HEK293 (cell line): ENCODE measurements at regions not wholly inside any gene's neighbourhood (a gene's known extent, or its start where the extent isn't known, plus 50 kb on each side); places are given as distances from the start of the nearest gene placed in this dataset.
A peak's percentile ranks its signal among the peaks of the same experiment; 100 is the strongest.

ENCODE experiments used
- CTCF ChIA-PET: fragments of 350-600 bp; formaldehyde crosslinking; extraction: SDS; loops from one replicate; lab custom pipeline; 2021; ENCODE audit warnings: antibody characterized with exemption; lab: Yijun Ruan, JAX
- POLR2A ChIA-PET: fragments of 300-600 bp; formaldehyde crosslinking; extraction: SDS; loops from one replicate; lab custom pipeline; 2020; ENCODE audit warnings: antibody characterized with exemption, inconsistent platforms; lab: Yijun Ruan, JAX
- H3K27ac ChIP-seq: fragments of 200-500 bp; sonication (Bioruptor generic); 2 replicates; pipeline ENCODE4 v1.5.1; 2014; ENCODE audit warnings: low read depth, low read length, control low read depth, inconsistent platforms; ENCODE audit errors: extremely low read depth
- H3K36me3 ChIP-seq, 2 experiments: fragments of 200-500 bp in 1 of 2; sonication (Bioruptor generic) in 1 of 2; 1 replicate in 1 of 2; 2 replicates in 1 of 2; pipeline ENCODE4 v1.5.1; 2014 to 2017; ENCODE audit warnings: inconsistent platforms in 2 of 2, low read length in 2 of 2; ENCODE audit not compliant: control insufficient read depth in 2 of 2, insufficient read depth in 1 of 2
- H3K4me1 ChIP-seq: fragments of 200-500 bp; sonication (Bioruptor generic); 2 replicates; pipeline ENCODE4 v1.5.1; 2014; ENCODE audit warnings: mild to moderate bottlenecking, low read length, inconsistent platforms; ENCODE audit not compliant: control insufficient read depth, insufficient read depth
- H3K4me3 ChIP-seq: 2 replicates; pipeline ENCODE4 v1.5.1; 2011; ENCODE audit warnings: low read depth, mild to moderate bottlenecking, control low read depth, low read length, moderate library complexity
- H3K9me3 ChIP-seq: fragments of 200-500 bp; sonication (Bioruptor generic); 2 replicates; pipeline ENCODE4 v1.5.1; 2014; ENCODE audit warnings: low read depth, low read length, inconsistent platforms; ENCODE audit not compliant: control insufficient read depth, insufficient read depth
- GLI2 ChIP-seq: fragments of 450-650 bp; formaldehyde crosslinking; IDR thresholded peaks from 2 replicates; pipeline ENCODE4; 2017; ENCODE audit warnings: missing biosample characterization, missing genetic modification characterization, low read depth, borderline replicate concordance
- GLIS2 ChIP-seq: fragments of 450-650 bp; formaldehyde crosslinking; IDR thresholded peaks from 2 replicates; pipeline ENCODE4 v1.5.1; 2016; ENCODE audit warnings: missing biosample characterization, missing genetic modification characterization
- KLF8 ChIP-seq: fragments of 450-650 bp; formaldehyde crosslinking; IDR thresholded peaks from 2 replicates; pipeline ENCODE4 v1.5.1; 2016; ENCODE audit warnings: missing biosample characterization, missing genetic modification characterization
- KLF9 ChIP-seq: fragments of 450-650 bp; formaldehyde crosslinking; IDR thresholded peaks from 2 replicates; pipeline ENCODE4 v1.5.1; 2016; ENCODE audit warnings: missing biosample characterization, missing genetic modification characterization, low read depth
- ZBTB21 ChIP-seq: fragments of 450-650 bp; formaldehyde crosslinking; IDR thresholded peaks from 2 replicates; pipeline ENCODE4 v1.5.1; 2017; ENCODE audit warnings: missing biosample characterization, missing genetic modification characterization
- ZBTB44 ChIP-seq: fragments of 450-650 bp; IDR thresholded peaks from 2 replicates; pipeline ENCODE4 v1.5.1; 2018; ENCODE audit warnings: missing biosample characterization, mild to moderate bottlenecking, missing genetic modification characterization
- ZNF10 ChIP-seq: fragments of 450-650 bp; formaldehyde crosslinking; IDR thresholded peaks from 2 replicates; pipeline ENCODE4 v1.5.1; 2017; ENCODE audit warnings: missing biosample characterization, missing genetic modification characterization
- ZNF140 ChIP-seq: fragments of 450-650 bp; formaldehyde crosslinking; IDR thresholded peaks from 2 replicates; pipeline ENCODE4 v1.5.1; 2016; ENCODE audit warnings: missing biosample characterization, missing genetic modification characterization
- ZNF157 ChIP-seq: fragments of 450-650 bp; formaldehyde crosslinking; IDR thresholded peaks from 2 replicates; pipeline ENCODE4 v1.5.1; 2016; ENCODE audit warnings: missing biosample characterization, missing genetic modification characterization
- ZNF391 ChIP-seq: fragments of 450-650 bp; formaldehyde crosslinking; IDR thresholded peaks from 2 replicates; pipeline ENCODE4 v1.5.1; 2016; ENCODE audit warnings: low read depth, missing biosample characterization, missing genetic modification characterization, borderline replicate concordance
- ZNF488 ChIP-seq: fragments of 450-650 bp; formaldehyde crosslinking; IDR thresholded peaks from 2 replicates; pipeline ENCODE4 v1.5.1; 2016; ENCODE audit warnings: missing biosample characterization, missing genetic modification characterization
- ZNF548 ChIP-seq: fragments of 450-650 bp; formaldehyde crosslinking; IDR thresholded peaks from 2 replicates; pipeline ENCODE4 v1.5.1; 2016; ENCODE audit warnings: missing biosample characterization, missing genetic modification characterization
- ZNF558 ChIP-seq: fragments of 450-650 bp; formaldehyde crosslinking; IDR thresholded peaks from 2 replicates; pipeline ENCODE4 v1.5.1; 2016; ENCODE audit warnings: missing biosample characterization, missing genetic modification characterization
- ZNF580 ChIP-seq: fragments of 450-650 bp; formaldehyde crosslinking; IDR thresholded peaks from 2 replicates; pipeline ENCODE4 v1.5.1; 2016; ENCODE audit warnings: missing biosample characterization, missing genetic modification characterization
- ZNF621 ChIP-seq: fragments of 450-650 bp; formaldehyde crosslinking; IDR thresholded peaks from 2 replicates; pipeline ENCODE4 v1.5.1; 2017; ENCODE audit warnings: missing biosample characterization, missing genetic modification characterization
- ZNF692 ChIP-seq: fragments of 450-650 bp; formaldehyde crosslinking; IDR thresholded peaks from 2 replicates; pipeline ENCODE4 v1.5.1; 2016; ENCODE audit warnings: missing biosample characterization, missing genetic modification characterization
- ZNF776 ChIP-seq: fragments of 450-650 bp; formaldehyde crosslinking; IDR thresholded peaks from 2 replicates; pipeline ENCODE4 v1.5.0; 2017; ENCODE audit warnings: missing biosample characterization, missing genetic modification characterization, borderline replicate concordance

GRCh38 chr4:138866314-138866713, 149.3 kb upstream of the NOCT start:
- H3K4me3 ChIP-seq = no peak overlapping the region
- ChIA-PET POLR2A (no interaction called here), CTCF (interaction anchor here (0.6 kb wide), 1 partner anchor 236 kb away, joined by 7 read pairs; no protein-coding TSS in a partner anchor)
- TF ChIP-seq ZNF157 (no peak), ZNF140 (no peak), ZNF580 (tag by site-specific recombination) (no peak), KLF9 (no peak), ZNF10 (tag by site-specific recombination) (peak; percentile 66; the same call in 1 of the 2 replicates)
- no peaks in the 10 kb centered on the region for H3K9me3 ChIP-seq
- H3K36me3 ChIP-seq = no peaks in the 10 kb centered on the region
- H3K4me1 ChIP-seq = no peaks in the 10 kb centered on the region
- no peak overlapping the region for H3K27ac ChIP-seq

GRCh38 chr4:138865765-138866164, 149.8 kb upstream of the NOCT start:
- H3K4me1 ChIP-seq = no peaks in the 10 kb centered on the region
- H3K9me3 ChIP-seq = no peaks in the 10 kb centered on the region
- no peak overlapping the region for H3K4me3 ChIP-seq
- ChIA-PET POLR2A (no interaction called here), CTCF (interaction anchor here (0.6 kb wide), 1 partner anchor 235 kb away, joined by 7 read pairs; no protein-coding TSS in a partner anchor)
- H3K27ac ChIP-seq = no peak overlapping the region
- no peaks in the 10 kb centered on the region for H3K36me3 ChIP-seq
- TF ChIP-seq ZNF776 (tag by site-specific recombination) = no peak
- no peak for TF ChIP-seq KLF8
- no peak for TF ChIP-seq ZNF692
- TF ChIP-seq ZNF548 = no peak
- TF ChIP-seq ZBTB21 (tag by site-specific recombination) = no peak
- no peak for TF ChIP-seq ZNF391 (tag by site-specific recombination)
- TF ChIP-seq ZBTB44 = no peak
- no peak for TF ChIP-seq GLIS2 (tag by site-specific recombination)
- TF ChIP-seq ZNF488 (tag by site-specific recombination) = no peak
- TF ChIP-seq ZNF621 (tag by site-specific recombination) = no peak

GRCh38 chr4:138864961-138865720, 150.4 kb upstream of the NOCT start:
- TF ChIP-seq GLI2 (tag by site-specific recombination) = no peak
- TF ChIP-seq ZNF558 (tag by site-specific recombination) = no peak
- POLR2A ChIA-PET = no interaction called here
- Histone ChIP-seq H3K36me3 (no peaks in the 10 kb centered on the region), H3K27ac (no peak overlapping the region), H3K4me3 (no peak overlapping the region), H3K9me3 (no peaks in the 10 kb centered on the region), H3K4me1 (no peaks in the 10 kb centered on the region)
- CTCF ChIA-PET = no interaction called here
